Fibroblast of upper back skin (primary cell): ENCODE measurements at regions not wholly inside any gene's neighbourhood (a gene's known extent, or its start where the extent isn't known, plus 50 kb on each side); places are given as distances from the start of the nearest gene placed in this dataset.
"Not testable (repeated sequence)": the region's sequence is repeated elsewhere in the genome, so short reads cannot be mapped to it uniquely, and the experiment has no call there.

Experiments
- DNase-seq: peaks from one replicate; pipeline ENCODE4 v3.0.0-alpha.2; 2013

- no peak for DNase-seq
Measured at GRCh38 chr4:179048839-179049453, 1606.7 kb upstream of the AGA start.

- no peak for DNase-seq
Measured at GRCh38 chr4:179051206-179051605, 1609.0 kb upstream of the AGA start.

- no peak for DNase-seq
Measured at GRCh38 chr4:179059396-179059795, 1617.2 kb upstream of the AGA start.

GRCh38 chr4:179066254-179066653 lies 1624.0 kb upstream of the AGA start:
- not testable (repeated sequence) for DNase-seq

GRCh38 chr4:179071131-179071530 lies 1628.9 kb upstream of the AGA start:
- DNase-seq: no peak

GRCh38 chr4:179076865-179077264 lies 1634.6 kb upstream of the AGA start:
- DNase-seq: no peak

GRCh38 chr4:179095585-179096221 lies 1653.5 kb upstream of the AGA start:
- peak; percentile 13 for DNase-seq

- DNase-seq: peak; percentile 1
Measured at GRCh38 chr4:179097741-179098140, 1655.5 kb upstream of the AGA start.

- DNase-seq: peak; percentile 78
Measured at GRCh38 chr4:179110356-179110755, 1668.1 kb upstream of the AGA start.

- no peak for DNase-seq
Measured at GRCh38 chr4:179110816-179111215, 1668.6 kb upstream of the AGA start.

GRCh38 chr4:179112441-179113170 lies 1670.4 kb upstream of the AGA start:
- DNase-seq: no peak

GRCh38 chr4:179114615-179115014 lies 1672.4 kb upstream of the AGA start:
- no peak for DNase-seq

- DNase-seq: peak; percentile 19
Measured at GRCh38 chr4:179116011-179116410, 1673.8 kb upstream of the AGA start.

- DNase-seq: no peak
Measured at GRCh38 chr4:179116581-179116980, 1674.3 kb upstream of the AGA start.

GRCh38 chr4:179123084-179123483 lies 1680.8 kb upstream of the AGA start:
- no peak for DNase-seq

- DNase-seq: no peak
Measured at GRCh38 chr4:179124419-179124818, 1682.2 kb upstream of the AGA start.

GRCh38 chr4:179124957-179125356 lies 1682.7 kb upstream of the AGA start:
- DNase-seq: no peak

- no peak for DNase-seq
Measured at GRCh38 chr4:179125870-179126269, 1683.6 kb upstream of the AGA start.

- no peak for DNase-seq
Measured at GRCh38 chr4:179128299-179128698, 1686.1 kb upstream of the AGA start.

GRCh38 chr4:179130122-179130714 lies 1688.0 kb upstream of the AGA start:
- no peak for DNase-seq

- peak; percentile 55 for DNase-seq
Measured at GRCh38 chr4:179145746-179146525, 1703.7 kb upstream of the AGA start.

GRCh38 chr4:179151770-179152169 lies 1709.5 kb upstream of the AGA start:
- no peak for DNase-seq

- no peak for DNase-seq
Measured at GRCh38 chr4:179163147-179163546, 1720.9 kb upstream of the AGA start.
